HEK293 (cell line): ENCODE measurements at regions not wholly inside any gene's neighbourhood (a gene's known extent, or its start where the extent isn't known, plus 50 kb on each side); places are given as distances from the start of the nearest gene placed in this dataset.

ENCODE experiments used
- YY1 ChIP-seq: fragments of 450-650 bp; formaldehyde crosslinking; IDR thresholded peaks from 2 replicates; pipeline ENCODE4 v1.5.1; 2018; ENCODE audit warnings: missing biosample characterization, missing genetic modification characterization
- ZNF24 ChIP-seq: fragments of 450-650 bp; formaldehyde crosslinking; IDR thresholded peaks from 2 replicates; pipeline ENCODE4 v1.5.1; 2016; ENCODE audit warnings: missing biosample characterization, missing genetic modification characterization
- ZNF335 ChIP-seq: fragments of 450-650 bp; formaldehyde crosslinking; conservative IDR thresholded peaks from 2 replicates; pipeline ENCODE4 v1.5.1; 2016; ENCODE audit warnings: missing biosample characterization, missing genetic modification characterization
- ZNF707 ChIP-seq: fragments of 450-650 bp; formaldehyde crosslinking; IDR thresholded peaks from 2 replicates; pipeline ENCODE4 v1.5.1; 2016; ENCODE audit warnings: missing biosample characterization, missing genetic modification characterization
- ZNF830 ChIP-seq: fragments of 450-650 bp; IDR thresholded peaks from 2 replicates; pipeline ENCODE4 v1.5.0; 2018; ENCODE audit warnings: missing biosample characterization, missing genetic modification characterization, low read depth, mild to moderate bottlenecking, moderate library complexity
- ZSCAN18 ChIP-seq: fragments of 450-650 bp; formaldehyde crosslinking; IDR thresholded peaks from 2 replicates; pipeline ENCODE4 v1.5.1; 2016; ENCODE audit warnings: missing biosample characterization, missing genetic modification characterization
- TF ChIP-seq, protein P1 (sequence below): fragments of 450-650 bp; formaldehyde crosslinking; IDR thresholded peaks from 2 replicates; pipeline ENCODE4 v1.5.1; 2016; ENCODE audit warnings: missing biosample characterization, missing genetic modification characterization

- TF ChIP-seq, protein P1, sequence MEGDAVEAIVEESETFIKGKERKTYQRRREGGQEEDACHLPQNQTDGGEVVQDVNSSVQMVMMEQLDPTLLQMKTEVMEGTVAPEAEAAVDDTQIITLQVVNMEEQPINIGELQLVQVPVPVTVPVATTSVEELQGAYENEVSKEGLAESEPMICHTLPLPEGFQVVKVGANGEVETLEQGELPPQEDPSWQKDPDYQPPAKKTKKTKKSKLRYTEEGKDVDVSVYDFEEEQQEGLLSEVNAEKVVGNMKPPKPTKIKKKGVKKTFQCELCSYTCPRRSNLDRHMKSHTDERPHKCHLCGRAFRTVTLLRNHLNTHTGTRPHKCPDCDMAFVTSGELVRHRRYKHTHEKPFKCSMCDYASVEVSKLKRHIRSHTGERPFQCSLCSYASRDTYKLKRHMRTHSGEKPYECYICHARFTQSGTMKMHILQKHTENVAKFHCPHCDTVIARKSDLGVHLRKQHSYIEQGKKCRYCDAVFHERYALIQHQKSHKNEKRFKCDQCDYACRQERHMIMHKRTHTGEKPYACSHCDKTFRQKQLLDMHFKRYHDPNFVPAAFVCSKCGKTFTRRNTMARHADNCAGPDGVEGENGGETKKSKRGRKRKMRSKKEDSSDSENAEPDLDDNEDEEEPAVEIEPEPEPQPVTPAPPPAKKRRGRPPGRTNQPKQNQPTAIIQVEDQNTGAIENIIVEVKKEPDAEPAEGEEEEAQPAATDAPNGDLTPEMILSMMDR (tag by site-specific recombination): no peak
- TF ChIP-seq ZNF707 (no peak), ZNF830 (tag by site-specific recombination) (no peak), ZSCAN18 (tag by site-specific recombination) (no peak), ZNF335 (no peak), YY1 (tag by site-specific recombination) (no peak), ZNF24 (tag by site-specific recombination) (no peak)
These were observed 213.4 kb downstream of the ZBBX start for GRCh38 chr3:167166594-167167253.
